H1 (cell line): ENCODE measurements at regions not wholly inside any gene's neighbourhood (a gene's known extent, or its start where the extent isn't known, plus 50 kb on each side); places are given as distances from the start of the nearest gene placed in this dataset.

Experiments used
- CTCF ChIA-PET: fragments of 300-600 bp; sonication (Branson Sonifier 250); formaldehyde crosslinking; loops from one replicate; lab custom pipeline; 2021; ENCODE audit not compliant: partially characterized antibody; lab: Charles Lee
- POLR2A ChIA-PET: fragments of 300-600 bp; sonication (Branson Sonifier 250); formaldehyde crosslinking; loops from one replicate; lab custom pipeline; 2021; ENCODE audit warnings: inconsistent platforms; ENCODE audit not compliant: partially characterized antibody; lab: Charles Lee
- DNase-seq, 2 experiments: peaks; one replicate each; pipeline versions ENCODE4 v3.0.0 to v3.0.0-alpha.2; 2010 to 2022; ENCODE audit warnings: low spot score in 2 of 2, low read depth in 1 of 2, mixed read lengths in 1 of 2
- FAIRE-seq: peaks from 2 replicates; lab custom pipeline; 2011; peaks lifted over from hg19 to GRCh38; lab: Jason Lieb, UNC
- H2AFZ ChIP-seq: 2 replicates; pipeline ENCODE4 v1.8.1; 2012; ENCODE audit warnings: low read length, inconsistent platforms
- H2AK5ac ChIP-seq: 2 replicates; pipeline ENCODE4 v1.6.1; 2013; ENCODE audit warnings: low read depth, low read length
- H2BK120ac ChIP-seq: replicated peaks from 2 replicates; pipeline ENCODE3; 2013; ENCODE audit warnings: low read depth, low read length, inconsistent platforms
- H2BK12ac ChIP-seq: 2 replicates; pipeline ENCODE4 v1.6.1; 2013; ENCODE audit warnings: low read depth, low read length
- H2BK15ac ChIP-seq: 2 replicates; pipeline ENCODE4 v1.6.1; 2013; ENCODE audit warnings: low read length
- H2BK20ac ChIP-seq: 2 replicates; pipeline ENCODE4 v1.6.1; 2013; ENCODE audit warnings: low read length
- H2BK5ac ChIP-seq: 2 replicates; pipeline ENCODE4 v1.6.1; 2013; ENCODE audit warnings: low read depth, low read length
- H3K14ac ChIP-seq: 2 replicates; pipeline ENCODE4 v1.6.1; 2013; ENCODE audit warnings: inconsistent platforms; ENCODE audit not compliant: insufficient read length
- H3K18ac ChIP-seq: 2 replicates; pipeline ENCODE4 v1.6.1; 2013; ENCODE audit warnings: low read length; ENCODE audit errors: extremely low read depth
- H3K23ac ChIP-seq: 2 replicates; pipeline ENCODE4 v1.6.1; 2013; ENCODE audit warnings: inconsistent platforms; ENCODE audit not compliant: insufficient read length
- H3K23me2 ChIP-seq: 2 replicates; pipeline ENCODE4 v1.6.1; 2013; ENCODE audit warnings: low read depth, low read length
- H3K27ac ChIP-seq: 2 replicates; pipeline ENCODE4 v1.6.1; 2011; ENCODE audit warnings: low read depth, low read length, inconsistent platforms
- H3K27me3 ChIP-seq, 4 experiments: replicated peaks in 1 of 4; 1 replicate in 1 of 4; 2 replicates in 3 of 4; pipeline versions ENCODE4 v1.6.1 to v1.8.1; 2011 to 2013; ENCODE audit warnings: low read length in 3 of 4, mild to moderate bottlenecking in 3 of 4, inconsistent platforms in 2 of 4, mixed read lengths in 2 of 4, moderate library complexity in 1 of 4; ENCODE audit not compliant: control insufficient read depth in 3 of 4, insufficient read depth in 3 of 4; ENCODE audit errors: extremely low read depth in 1 of 4
- H3K36me3 ChIP-seq, 4 experiments: 2 replicates each; pipeline versions ENCODE4 v1.6.1 to v1.8.1; 2011 to 2013; ENCODE audit warnings: mild to moderate bottlenecking in 4 of 4, low read length in 3 of 4, moderate library complexity in 2 of 4, control low read depth in 1 of 4, inconsistent platforms in 1 of 4; ENCODE audit not compliant: insufficient read depth in 4 of 4, control insufficient read depth in 2 of 4
- H3K4ac ChIP-seq: replicated peaks from 2 replicates; pipeline ENCODE3; 2013; ENCODE audit warnings: low read length, low read depth, mixed read lengths, inconsistent platforms; ENCODE audit not compliant: insufficient read length
- H3K4me1 ChIP-seq, 4 experiments: replicated peaks in 1 of 4; 1 replicate in 1 of 4; 2 replicates in 3 of 4; pipeline versions ENCODE4 v1.6.1 to v1.8.1; 2011 to 2013; ENCODE audit warnings: low read length in 3 of 4, inconsistent platforms in 2 of 4, mixed read lengths in 1 of 4; ENCODE audit not compliant: insufficient read depth in 4 of 4, control insufficient read depth in 3 of 4
- H3K4me2 ChIP-seq, 2 experiments: 2 replicates each; pipeline versions ENCODE4 v1.6.1 to v1.8.1; 2011 to 2013; ENCODE audit warnings: low read depth in 2 of 2, low read length in 2 of 2, control low read depth in 1 of 2, inconsistent platforms in 1 of 2, mild to moderate bottlenecking in 1 of 2; ENCODE audit not compliant: insufficient read depth in 1 of 2
- H3K4me3 ChIP-seq, 4 experiments: fragments of 200-600, 300-600 bp in 1 of 4; sonication (generic), shearing (Covaris generic), sonication (Bioruptor Twin) in 1 of 4; 2 replicates each; pipeline versions ENCODE4 v1.5.1 to v1.8.1; 2011 to 2016; ENCODE audit warnings: low read length in 4 of 4, low read depth in 3 of 4, control low read depth in 2 of 4, inconsistent platforms in 2 of 4, mild to moderate bottlenecking in 2 of 4, mixed read lengths in 1 of 4, moderate library complexity in 1 of 4; ENCODE audit not compliant: insufficient read depth in 2 of 4; ENCODE audit errors: extremely low read depth in 1 of 4
- H3K56ac ChIP-seq: replicated peaks from 2 replicates; pipeline ENCODE3; 2013; ENCODE audit warnings: low read depth, mild to moderate bottlenecking, mixed read lengths, low read length, inconsistent platforms; ENCODE audit not compliant: insufficient read length
- H3K79me1 ChIP-seq: 2 replicates; pipeline ENCODE4 v1.6.1; 2013; ENCODE audit warnings: low read depth, low read length, control low read depth
- H3K79me2 ChIP-seq, 2 experiments: 2 replicates each; pipeline versions ENCODE4 v1.6.1 to v1.8.1; 2012 to 2013; ENCODE audit warnings: low read length in 2 of 2, mild to moderate bottlenecking in 2 of 2, inconsistent platforms in 1 of 2; ENCODE audit not compliant: insufficient read depth in 2 of 2, control insufficient read depth in 1 of 2
- H3K9ac ChIP-seq, 4 experiments: replicated peaks in 1 of 4; 1 replicate in 1 of 4; 2 replicates in 3 of 4; pipeline versions ENCODE4 v1.6.1 to v1.8.1; 2011 to 2013; ENCODE audit warnings: low read depth in 3 of 4, low read length in 3 of 4, control low read depth in 2 of 4, mild to moderate bottlenecking in 2 of 4, moderate library complexity in 2 of 4, inconsistent platforms in 1 of 4; ENCODE audit errors: extremely low read depth in 1 of 4
- H3K9me3 ChIP-seq, 2 experiments: 2 replicates each; pipeline versions ENCODE4 v1.6.1 to v1.8.1; 2012 to 2013; ENCODE audit warnings: mild to moderate bottlenecking in 2 of 2, moderate library complexity in 2 of 2, control low read depth in 1 of 2, inconsistent platforms in 1 of 2, low read depth in 1 of 2, low read length in 1 of 2, mixed read lengths in 1 of 2; ENCODE audit not compliant: insufficient read depth in 2 of 2
- H4K20me1 ChIP-seq, 2 experiments: replicated peaks in 1 of 2; 2 replicates each; pipeline versions ENCODE3 to v1.8.1; 2011 to 2013; ENCODE audit warnings: inconsistent platforms in 2 of 2, low read length in 2 of 2, mild to moderate bottlenecking in 1 of 2; ENCODE audit not compliant: insufficient read depth in 2 of 2, control insufficient read depth in 1 of 2
- H4K5ac ChIP-seq: 2 replicates; pipeline ENCODE4 v1.6.1; 2013; ENCODE audit warnings: low read length, low read depth, mixed read lengths, inconsistent platforms; ENCODE audit not compliant: insufficient read length
- H4K8ac ChIP-seq: 2 replicates; pipeline ENCODE4 v1.8.0; 2013; ENCODE audit warnings: mild to moderate bottlenecking, moderate library complexity, low read length, inconsistent platforms; ENCODE audit not compliant: insufficient read depth; ENCODE audit errors: extremely low read depth
- H4K91ac ChIP-seq: replicated peaks from 2 replicates; pipeline ENCODE3; 2013; ENCODE audit warnings: low read length, mixed read lengths, inconsistent platforms; ENCODE audit not compliant: insufficient read length
- ASH2L ChIP-seq: fragments of 200-600, 300-600 bp; sonication (generic); IDR thresholded peaks from one replicate; pipeline ENCODE4 v1.7.1; 2017; ENCODE audit warnings: low read length
- CREB1 ChIP-seq: IDR thresholded peaks from 2 replicates; pipeline ENCODE4 v1.6.1; 2012; ENCODE audit warnings: inconsistent platforms
- CTBP2 ChIP-seq: IDR thresholded peaks from 2 replicates; pipeline ENCODE4 v1.7.0; 2011; ENCODE audit warnings: borderline replicate concordance, mild to moderate bottlenecking, moderate library complexity, mixed read lengths, low read length; ENCODE audit not compliant: insufficient read depth, insufficient read length
- EZH2 ChIP-seq: fragments of 200-600 bp; sonication (generic); IDR thresholded peaks from 2 replicates; pipeline ENCODE4 v1.7.1; 2012; ENCODE audit warnings: low read depth, mild to moderate bottlenecking, moderate library complexity, low read length, inconsistent platforms; ENCODE audit not compliant: severe bottlenecking
- FOSL1 ChIP-seq: IDR thresholded peaks from 2 replicates; pipeline ENCODE4 v1.6.1; 2011; ENCODE audit warnings: mild to moderate bottlenecking, low read depth, low read length, moderate library complexity; ENCODE audit not compliant: insufficient read depth
- PHF8 ChIP-seq: fragments of 200-600 bp; sonication (generic); conservative IDR thresholded peaks from 2 replicates; pipeline ENCODE4 v1.7.1; 2012; ENCODE audit warnings: low read depth, mild to moderate bottlenecking, inconsistent platforms, low read length, moderate library complexity
- SP2 ChIP-seq: IDR thresholded peaks from 2 replicates; pipeline ENCODE4 v1.6.1; 2012; ENCODE audit warnings: mild to moderate bottlenecking, low read length, inconsistent platforms
- YY1 ChIP-seq: IDR thresholded peaks from 2 replicates; pipeline ENCODE4 v1.6.1; 2011; ENCODE audit warnings: low read depth, mild to moderate bottlenecking, low read length

DNA sequence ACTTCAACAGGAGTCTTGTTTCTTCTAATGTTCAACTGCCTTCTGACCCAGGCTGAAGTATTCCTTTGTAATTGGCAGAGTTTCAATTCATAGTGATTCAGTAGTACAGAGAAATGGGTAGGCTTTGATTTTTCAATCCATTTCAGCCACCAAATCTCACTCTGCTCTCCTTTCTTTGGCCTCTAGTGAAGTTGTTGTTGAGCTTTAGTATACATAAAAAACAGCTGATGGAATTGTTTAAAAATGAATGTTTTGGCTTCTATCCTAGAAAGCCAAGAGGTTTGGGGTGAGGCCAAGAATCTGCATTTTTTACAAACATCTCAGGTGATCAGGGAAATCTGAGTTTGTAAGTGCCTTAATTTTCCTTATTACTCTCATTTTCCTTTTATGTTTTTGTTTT is 182.9 kb upstream of the MAP1B start:
- H3K23ac ChIP-seq = no peak overlapping the region
- TF ChIP-seq EZH2 (no peak), SP2 (no peak), YY1 (no peak), CTBP2 (no peak), FOSL1 (no peak), ASH2L (no peak), CREB1 (no peak), PHF8 (no peak)
- DNase-seq (no peak), FAIRE-seq (no peak)
- H3K4me1 ChIP-seq = peaks cover 0 to 6% (median 2%) of the 10 kb centered on the region in 4 experiments; a peak in 2 of 7 replicates
- no peak overlapping the region for H2BK15ac ChIP-seq
- H4K20me1 ChIP-seq = no peaks in the 10 kb centered on the region
- no peak overlapping the region for H2BK20ac ChIP-seq
- H3K9ac ChIP-seq = no peak overlapping the region
- peaks cover 2% of the 10 kb centered on the region; the same call in 1 of the 2 replicates for H3K23me2 ChIP-seq
- H4K5ac ChIP-seq = no peak overlapping the region
- H3K4me3 ChIP-seq = no peak overlapping the region
- H3K27me3 ChIP-seq = no peaks in the 10 kb centered on the region
- H4K8ac ChIP-seq = no peak overlapping the region
- H3K18ac ChIP-seq = no peak overlapping the region
- H3K9me3 ChIP-seq = no peaks in the 10 kb centered on the region; a peak in 1 of 4 replicates
- H3K4ac ChIP-seq = no peak overlapping the region
- H3K14ac ChIP-seq = no peak overlapping the region
- ChIA-PET POLR2A (interaction anchor here (0.5 kb wide), 1 partner anchor 318 kb away, joined by 3 read pairs; no protein-coding TSS in a partner anchor), CTCF (no interaction called here)
- H3K56ac ChIP-seq = no peak overlapping the region
- H2BK12ac ChIP-seq = no peak overlapping the region
- H2AK5ac ChIP-seq = no peak overlapping the region
- H3K79me2 ChIP-seq = no peaks in the 10 kb centered on the region
- no peak overlapping the region for H3K4me2 ChIP-seq
- no peaks in the 10 kb centered on the region for H3K36me3 ChIP-seq
- no peak overlapping the region for H2AFZ ChIP-seq
- no peak overlapping the region for H2BK120ac ChIP-seq
- no peak overlapping the region for H3K27ac ChIP-seq
- no peak overlapping the region for H4K91ac ChIP-seq
- H2BK5ac ChIP-seq = no peak overlapping the region
- H3K79me1 ChIP-seq = no peaks in the 10 kb centered on the region
